ENCODE measurements at regions not wholly inside any gene's neighbourhood (a gene's known extent, or its start where the extent isn't known, plus 50 kb on each side); places are given as distances from the start of the nearest gene placed in this dataset.

- TF ChIP-seq CTCF (IDR thresholded peaks at IDR 0.05), result no peak
- Histone ChIP-seq H3K27ac (no peak overlapping the region), H3K36me3 (no peaks in the 10 kb centered on the region), H3K9me3 (no peaks in the 10 kb centered on the region), H3K4me3 (no peak overlapping the region), H3K4me1 (peaks cover 0 to 19% (median 13%) of the 10 kb centered on the region in 9 donors), H3K27me3 (peaks cover 0 to 7% (median 0%) of the 10 kb centered on the region in 7 donors)
- WGBS, 2 donors, result 65 to 69% methylated on average over 4 of the region's 4 CpGs
- intact Hi-C loops (cut with DNase I), result no loop called here
- no peak for ATAC-seq
- no peak for DNase-seq
These were observed 194.8 kb upstream of the RGMA start for GRCh38 chr15:93283854-93284253.

GRCh38 chr15:93282808-93283207 is 193.8 kb upstream of the RGMA start:
- Histone ChIP-seq H3K4me3 (no peak overlapping the region), H3K36me3 (no peaks in the 10 kb centered on the region), H3K9me3 (no peaks in the 10 kb centered on the region), H3K4me1 (peaks cover 0 to 14% (median 11%) of the 10 kb centered on the region in 9 donors), H3K27ac (no peak overlapping the region), H3K27me3 (peaks cover 0 to 7% (median 0%) of the 10 kb centered on the region in 7 donors)
- WGBS, 2 donors, result 86 to 88% methylated on average over 3 of the region's 3 CpGs
- ATAC-seq (no peak), DNase-seq (no peak)
- intact Hi-C loops (cut with DNase I), result no loop called here
- no peak for TF ChIP-seq CTCF (IDR thresholded peaks at IDR 0.05)

GRCh38 chr15:93278783-93279182 is 189.8 kb upstream of the RGMA start:
- intact Hi-C loops (cut with DNase I), result no loop called here
- H3K36me3 ChIP-seq, result no peaks in the 10 kb centered on the region
- H3K9me3 ChIP-seq, result peaks cover 0 to 8% (median 0%) of the 10 kb centered on the region in 11 donors
- no peak overlapping the region for H3K4me3 ChIP-seq
- no peak for DNase-seq
- no peak for TF ChIP-seq CTCF (IDR thresholded peaks at IDR 0.05)
- 93 to 95% methylated on average over 3 of the region's 3 CpGs for WGBS, 2 donors
- peaks cover 0 to 14% (median 11%) of the 10 kb centered on the region in 9 donors for H3K4me1 ChIP-seq
- ATAC-seq, result no peak
- no peak overlapping the region for H3K27ac ChIP-seq
- peaks cover 0 to 7% (median 0%) of the 10 kb centered on the region in 7 donors for H3K27me3 ChIP-seq

GRCh38 chr15:93278006-93278405 is 189.0 kb upstream of the RGMA start:
- TF ChIP-seq CTCF (IDR thresholded peaks at IDR 0.05), result no peak
- DNase-seq, result no peak
- Histone ChIP-seq H3K36me3 (no peaks in the 10 kb centered on the region), H3K27ac (no peak overlapping the region), H3K9me3 (peaks cover 0 to 14% (median 0%) of the 10 kb centered on the region in 11 donors), H3K4me1 (peaks cover 0 to 14% (median 11%) of the 10 kb centered on the region in 9 donors), H3K27me3 (peaks cover 0 to 7% (median 0%) of the 10 kb centered on the region in 7 donors), H3K4me3 (no peak overlapping the region)
- WGBS, 2 donors, result 86 to 88% methylated on average over 10 of the region's 10 CpGs
- intact Hi-C loops (cut with DNase I), result no loop called here
- no peak for ATAC-seq

Measured in heart right ventricle (tissue), 16 donors.